Suprapubic skin (tissue), 4 donors: ENCODE measurements at regions not wholly inside any gene's neighbourhood (a gene's known extent, or its start where the extent isn't known, plus 50 kb on each side); places are given as distances from the start of the nearest gene placed in this dataset.

Experiments
- DNase-seq, 2 donors: peaks; one replicate each; pipeline ENCODE4 v3.0.0-alpha.2; 2019; ENCODE audit warnings: low spot score in 2 of 2
- H3K27ac ChIP-seq: fragments of 200-600 bp; sonication (generic); one replicate; pipeline ENCODE4 v1.5.1; 2019
- H3K27me3 ChIP-seq: fragments of 200-600 bp; sonication (generic); one replicate; pipeline ENCODE4 v1.5.1; 2019
- H3K36me3 ChIP-seq: fragments of 200-600 bp; sonication (generic); one replicate; pipeline ENCODE4 v1.5.1; 2019
- H3K4me1 ChIP-seq: fragments of 200-600 bp; sonication (generic); one replicate; pipeline ENCODE4 v1.5.1; 2019
- H3K4me3 ChIP-seq: fragments of 200-600 bp; sonication (generic); one replicate; pipeline ENCODE4 v1.5.1; 2019; ENCODE audit warnings: mild to moderate bottlenecking
- H3K9me3 ChIP-seq: fragments of 200-600 bp; sonication (generic); one replicate; pipeline ENCODE4 v1.5.1; 2019
- CTCF ChIP-seq, 2 donors: fragments of 200-600 bp in 1 of 2; fragments of 450-650 bp in 1 of 2; sonication (generic) in 1 of 2; IDR thresholded peaks; one replicate each; pipeline ENCODE4 v1.5.1; 2016 to 2019; ENCODE audit warnings: antibody characterized with exemption in 2 of 2, mild to moderate bottlenecking in 1 of 2, moderate library complexity in 1 of 2
- EP300 ChIP-seq: sonication (generic); formaldehyde crosslinking; IDR thresholded peaks from one replicate; pipeline ENCODE4 v1.6.1; 2017; ENCODE audit warnings: antibody characterized with exemption
- POLR2A ChIP-seq, 2 donors: fragments of 450-650 bp; IDR thresholded peaks; one replicate each; pipeline ENCODE4 v1.6.1; 2017; ENCODE audit warnings: antibody characterized with exemption in 2 of 2, mild to moderate bottlenecking in 2 of 2, moderate library complexity in 2 of 2
- POLR2AphosphoS5 ChIP-seq, 3 donors: sonication (generic); formaldehyde crosslinking; IDR thresholded peaks; one replicate each; pipeline ENCODE4 v1.6.1; 2017; ENCODE audit warnings: antibody characterized with exemption in 3 of 3
- WGBS: methylation state at CpG from one replicate; pipeline ENCODE4 v1.1.5; 2018; 5-methylcytosine and 5-hydroxymethylcytosine counted together

- 76% methylated on average over 2 of the region's 2 CpGs for WGBS
- H3K4me3 ChIP-seq, result no peak overlapping the region
- TF ChIP-seq POLR2AphosphoS5 (IDR thresholded peaks at IDR 0.05) (no peak), CTCF (IDR thresholded peaks at IDR 0.05) (no peak), EP300 (no peak), POLR2A (IDR thresholded peaks at IDR 0.05) (no peak)
- H3K4me1 ChIP-seq, result no peaks in the 10 kb centered on the region
- no peaks in the 10 kb centered on the region for H3K9me3 ChIP-seq
- H3K27ac ChIP-seq, result no peak overlapping the region
- DNase-seq, result no peak
- no peaks in the 10 kb centered on the region for H3K27me3 ChIP-seq
- no peaks in the 10 kb centered on the region for H3K36me3 ChIP-seq
Measured at GRCh38 chr1:185501099-185501498, 184.1 kb upstream of the IVNS1ABP start.

GRCh38 chr1:185500001-185500626 lies 183.1 kb upstream of the IVNS1ABP start:
- Histone ChIP-seq H3K4me3 (no peak overlapping the region), H3K4me1 (no peaks in the 10 kb centered on the region), H3K27me3 (no peaks in the 10 kb centered on the region), H3K9me3 (no peaks in the 10 kb centered on the region), H3K36me3 (no peaks in the 10 kb centered on the region), H3K27ac (no peak overlapping the region)
- DNase-seq, result no peak
- TF ChIP-seq POLR2AphosphoS5 (IDR thresholded peaks at IDR 0.05) (no peak), CTCF (IDR thresholded peaks at IDR 0.05) (no peak), EP300 (no peak), POLR2A (IDR thresholded peaks at IDR 0.05) (no peak)
- WGBS, result 72% methylated on average over 4 of the region's 4 CpGs

GRCh38 chr1:185498207-185498606 lies 181.2 kb upstream of the IVNS1ABP start:
- H3K9me3 ChIP-seq, result no peaks in the 10 kb centered on the region
- no peaks in the 10 kb centered on the region for H3K4me1 ChIP-seq
- H3K4me3 ChIP-seq, result no peak overlapping the region
- no peak for DNase-seq
- TF ChIP-seq POLR2AphosphoS5 (IDR thresholded peaks at IDR 0.05) (no peak), EP300 (no peak), POLR2A (IDR thresholded peaks at IDR 0.05) (no peak), CTCF (IDR thresholded peaks at IDR 0.05) (no peak)
- no peaks in the 10 kb centered on the region for H3K36me3 ChIP-seq
- H3K27ac ChIP-seq, result no peak overlapping the region
- no peaks in the 10 kb centered on the region for H3K27me3 ChIP-seq
- WGBS, result 81% methylated on average over 2 of the region's 2 CpGs

GRCh38 chr1:185497177-185497576 lies 180.1 kb upstream of the IVNS1ABP start:
- Histone ChIP-seq H3K27ac (no peak overlapping the region), H3K4me3 (no peak overlapping the region), H3K4me1 (no peaks in the 10 kb centered on the region), H3K9me3 (no peaks in the 10 kb centered on the region), H3K27me3 (no peaks in the 10 kb centered on the region), H3K36me3 (no peaks in the 10 kb centered on the region)
- DNase-seq, result no peak
- TF ChIP-seq POLR2A (IDR thresholded peaks at IDR 0.05) (no peak), EP300 (no peak), POLR2AphosphoS5 (IDR thresholded peaks at IDR 0.05) (no peak), CTCF (IDR thresholded peaks at IDR 0.05) (no peak)

GRCh38 chr1:185495898-185496297 lies 178.9 kb upstream of the IVNS1ABP start:
- Histone ChIP-seq H3K9me3 (no peaks in the 10 kb centered on the region), H3K27me3 (no peaks in the 10 kb centered on the region), H3K36me3 (no peaks in the 10 kb centered on the region), H3K4me3 (no peak overlapping the region), H3K4me1 (no peaks in the 10 kb centered on the region), H3K27ac (no peak overlapping the region)
- whole genome bisulfite sequencing, result 74% methylated on average over 1 of the region's 1 CpG
- TF ChIP-seq POLR2AphosphoS5 (IDR thresholded peaks at IDR 0.05) (no peak), POLR2A (IDR thresholded peaks at IDR 0.05) (no peak), CTCF (IDR thresholded peaks at IDR 0.05) (no peak), EP300 (no peak)
- no peak for DNase-seq
